ENCODE measurements at regions not wholly inside any gene's neighbourhood (a gene's known extent, or its start where the extent isn't known, plus 50 kb on each side); places are given as distances from the start of the nearest gene placed in this dataset.
"Not testable (repeated sequence)": the region's sequence is repeated elsewhere in the genome, so short reads cannot be mapped to it uniquely, and the experiment has no call there.

DNA sequence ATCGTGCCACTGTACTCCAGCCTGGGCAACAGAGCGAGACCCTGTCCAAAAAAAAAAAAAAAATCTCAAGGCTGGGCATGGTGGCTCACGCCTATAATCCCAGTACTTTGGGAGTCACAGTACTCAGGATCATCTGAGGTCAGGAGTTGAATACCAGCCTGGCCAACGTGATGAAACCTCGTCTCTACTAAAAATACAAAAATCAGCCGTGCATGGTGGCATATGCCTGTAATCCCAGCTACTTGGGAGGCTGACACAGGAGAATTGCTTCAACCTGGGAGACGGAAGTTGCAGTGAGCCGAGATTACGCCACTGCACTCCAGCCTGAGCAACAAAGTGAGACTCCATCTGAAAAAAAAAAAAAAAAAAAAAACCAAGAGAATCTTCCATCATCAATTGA is 165.1 kb upstream of the EEA1 start:
- H3K27me3 Mint-ChIP-seq, POLR2A ChIA-PET, H3K9me3 Mint-ChIP-seq, DNase-seq, H3K36me3 Mint-ChIP-seq, H3K4me3 Mint-ChIP-seq, ATAC-seq: not testable (repeated sequence)
- peaks cover 3 to 18% (median 10%) of the 10 kb centered on the region in 4 donors for H3K4me1 Mint-ChIP-seq
- H3K27ac Mint-ChIP-seq, result peak overlapping the region in 1 of 10 donors; percentile 18

DNA sequence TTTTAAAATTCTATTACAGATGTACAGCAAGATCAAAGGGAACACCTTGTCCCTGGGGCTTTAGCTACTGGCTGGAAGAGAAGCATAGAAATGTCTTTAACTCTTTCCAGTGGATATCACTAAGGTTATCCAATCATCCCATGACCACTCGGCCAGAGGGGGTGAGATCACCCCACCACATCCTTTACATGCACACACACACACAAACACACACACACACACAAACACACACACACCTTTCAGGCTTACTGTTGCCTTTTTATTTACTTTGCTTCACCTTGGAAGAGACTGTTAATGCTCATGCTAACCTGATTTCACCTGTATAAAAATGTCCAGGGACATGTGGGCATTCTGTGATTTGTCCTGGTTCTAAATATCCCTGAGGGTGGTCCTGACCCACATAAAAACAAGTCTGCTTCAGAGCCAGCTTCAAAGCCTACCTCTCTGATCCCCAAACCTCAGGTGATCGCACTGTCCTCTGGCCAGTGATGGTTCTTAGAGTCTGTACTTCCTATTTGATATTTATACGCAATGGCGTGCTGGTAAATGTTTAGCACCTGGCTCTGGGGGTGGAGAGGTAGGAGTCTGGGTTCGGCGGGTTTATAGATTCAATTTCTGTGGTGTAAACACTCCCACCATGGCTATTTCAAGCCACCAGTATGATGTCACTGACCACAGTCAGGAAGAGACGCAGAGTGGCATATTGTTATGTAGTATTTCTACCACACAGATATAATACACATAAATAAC is 166.1 kb upstream of the EEA1 start:
- no peak for ATAC-seq
- POLR2A ChIA-PET, result interaction anchor here (0.7 kb wide), 1 partner anchor 961 kb away, joined by 3 read pairs; no protein-coding TSS in a partner anchor
- Mint-ChIP-seq H3K4me3 (no peak overlapping the region), H3K36me3 (no peaks in the 10 kb centered on the region), H3K27me3 (peaks cover 0 to 6% (median 0%) of the 10 kb centered on the region in 5 donors), H3K27ac (no peak overlapping the region), H3K9me3 (no peaks in the 10 kb centered on the region), H3K4me1 (peaks cover 3 to 13% (median 8%) of the 10 kb centered on the region in 4 donors)
- DNase-seq, result no peak

- peaks cover 0 to 6% (median 0%) of the 10 kb centered on the region in 5 donors for H3K27me3 Mint-ChIP-seq
- no peak overlapping the region for H3K4me3 Mint-ChIP-seq
- no peaks in the 10 kb centered on the region for H3K9me3 Mint-ChIP-seq
- POLR2A ChIA-PET, result interaction anchor here (1.0 to 1.1 kb wide), 2 partner anchors 168 to 332 kb away, joined by 3 to 4 read pairs; partner anchors contain the start of gene EEA1
- H3K36me3 Mint-ChIP-seq, result no peaks in the 10 kb centered on the region
- ATAC-seq (no peak), DNase-seq (no peak)
- peaks cover 3 to 11% (median 6%) of the 10 kb centered on the region in 4 donors for H3K4me1 Mint-ChIP-seq
- H3K27ac Mint-ChIP-seq, result no peak overlapping the region
These were observed 168.3 kb upstream of the EEA1 start for GRCh38 chr12:93097417-93097816.

- ATAC-seq, result peak; percentile 81 to 87
- POLR2A ChIA-PET, result interaction anchor here (1.0 kb wide), 1 partner anchor 169 kb away, joined by 3 read pairs; the partner anchor contains the start of gene EEA1
- H3K4me1 Mint-ChIP-seq, result peaks cover 3 to 11% (median 6%) of the 10 kb centered on the region in 4 donors
These were observed 169.0 kb upstream of the EEA1 start for GRCh38 chr12:93098077-93098476.

GRCh38 chr12:93099792-93100191 is 170.7 kb upstream of the EEA1 start:
- no peak overlapping the region for H3K4me3 Mint-ChIP-seq
- H3K4me1 Mint-ChIP-seq, result peaks cover 3 to 11% (median 6%) of the 10 kb centered on the region in 4 donors
- POLR2A ChIA-PET, result no interaction called here
- ATAC-seq (no peak), DNase-seq (no peak)
- H3K36me3 Mint-ChIP-seq, result no peaks in the 10 kb centered on the region
- no peak overlapping the region for H3K27ac Mint-ChIP-seq
- H3K27me3 Mint-ChIP-seq, result peaks cover 0 to 6% (median 0%) of the 10 kb centered on the region in 5 donors
- H3K9me3 Mint-ChIP-seq, result no peaks in the 10 kb centered on the region

More at GRCh38 chr12:93098077-93098476, 169.0 kb upstream of the EEA1 start:
- Mint-ChIP-seq H3K27ac (peak overlapping the region in 2 of 10 donors; percentile 36 to 48), H3K9me3 (no peaks in the 10 kb centered on the region), H3K36me3 (no peaks in the 10 kb centered on the region), H3K4me3 (no peak overlapping the region), H3K27me3 (peaks cover 0 to 6% (median 0%) of the 10 kb centered on the region in 5 donors)
- DNase-seq, result peak; percentile 23 to 88 (median 66)

GRCh38 chr12:93100610-93101009 is 171.5 kb upstream of the EEA1 start:
- Mint-ChIP-seq H3K27me3 (no peaks in the 10 kb centered on the region), H3K4me3 (no peak overlapping the region), H3K9me3 (no peaks in the 10 kb centered on the region), H3K4me1 (peaks cover 3 to 7% (median 4%) of the 10 kb centered on the region in 4 donors), H3K27ac (no peak overlapping the region), H3K36me3 (no peaks in the 10 kb centered on the region)
- DNase-seq, result no peak
- POLR2A ChIA-PET, result no interaction called here
- ATAC-seq, result no peak

GRCh38 chr12:93101367-93101766 is 172.3 kb upstream of the EEA1 start:
- Mint-ChIP-seq H3K9me3 (no peaks in the 10 kb centered on the region), H3K4me3 (no peak overlapping the region), H3K36me3 (no peaks in the 10 kb centered on the region), H3K4me1 (peaks cover 3 to 7% (median 4%) of the 10 kb centered on the region in 4 donors), H3K27ac (no peak overlapping the region), H3K27me3 (no peaks in the 10 kb centered on the region)
- ATAC-seq (no peak), DNase-seq (no peak)
- POLR2A ChIA-PET, result no interaction called here

- POLR2A ChIA-PET, result no interaction called here
- ATAC-seq (no peak), DNase-seq (no peak)
- H3K27ac Mint-ChIP-seq, result no peak overlapping the region
- no peaks in the 10 kb centered on the region for H3K9me3 Mint-ChIP-seq
- peaks cover 3 to 7% (median 4%) of the 10 kb centered on the region in 4 donors for H3K4me1 Mint-ChIP-seq
- H3K36me3 Mint-ChIP-seq, result no peaks in the 10 kb centered on the region
- H3K27me3 Mint-ChIP-seq, result no peaks in the 10 kb centered on the region
- no peak overlapping the region for H3K4me3 Mint-ChIP-seq
These were observed 173.2 kb upstream of the EEA1 start for GRCh38 chr12:93102312-93102711.

DNA sequence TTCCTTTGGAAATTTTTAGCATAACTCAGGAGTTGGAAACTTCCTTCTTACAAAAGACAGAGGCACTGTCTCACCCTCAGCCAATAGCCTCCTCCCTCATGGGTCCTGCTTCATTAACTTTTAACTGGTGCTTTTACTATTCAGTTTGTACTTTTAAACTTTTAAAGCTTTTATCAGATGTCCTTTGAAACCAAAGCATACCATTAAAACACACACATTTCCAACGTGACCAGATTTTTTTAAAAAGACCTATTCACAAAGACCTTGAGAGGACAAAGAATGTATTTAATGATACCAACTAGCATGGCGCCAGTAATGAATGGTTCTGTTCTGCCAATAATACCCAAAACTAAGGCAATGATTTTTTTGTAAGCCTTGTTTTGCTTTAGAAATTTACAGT is 173.6 kb upstream of the EEA1 start:
- DNase-seq (no peak), ATAC-seq (no peak)
- H3K9me3 Mint-ChIP-seq, result no peaks in the 10 kb centered on the region
- H3K27me3 Mint-ChIP-seq, result no peaks in the 10 kb centered on the region
- no peak overlapping the region for H3K27ac Mint-ChIP-seq
- H3K4me1 Mint-ChIP-seq, result peaks cover 3 to 7% (median 4%) of the 10 kb centered on the region in 4 donors
- no peak overlapping the region for H3K4me3 Mint-ChIP-seq
- H3K36me3 Mint-ChIP-seq, result no peaks in the 10 kb centered on the region
- POLR2A ChIA-PET, result no interaction called here

DNA sequence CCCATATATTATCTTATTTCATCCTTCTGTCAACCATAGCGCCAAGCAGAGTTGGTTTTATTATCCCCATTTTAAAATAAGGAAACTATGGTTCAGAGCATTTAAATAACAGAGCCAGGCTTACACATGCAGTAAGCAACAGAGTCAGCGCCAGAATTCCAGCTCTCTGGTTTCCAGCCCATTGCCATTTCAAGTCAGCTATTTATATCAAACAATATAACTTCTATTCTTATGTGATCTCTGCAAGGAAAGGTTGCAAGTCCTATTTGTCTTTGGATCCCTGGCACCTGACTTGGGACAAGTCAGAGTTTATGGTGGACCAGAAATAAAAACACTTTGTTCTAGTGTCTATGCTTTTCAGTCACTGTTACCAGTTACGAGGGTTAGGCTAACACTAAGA is 174.1 kb upstream of the EEA1 start:
- no peaks in the 10 kb centered on the region for H3K36me3 Mint-ChIP-seq
- H3K4me3 Mint-ChIP-seq, result no peak overlapping the region
- POLR2A ChIA-PET, result no interaction called here
- no peaks in the 10 kb centered on the region for H3K9me3 Mint-ChIP-seq
- H3K27me3 Mint-ChIP-seq, result no peaks in the 10 kb centered on the region
- H3K27ac Mint-ChIP-seq, result no peak overlapping the region
- H3K4me1 Mint-ChIP-seq, result peaks cover 2 to 4% (median 3%) of the 10 kb centered on the region in 4 donors
- no peak for DNase-seq
- ATAC-seq, result no peak

DNA sequence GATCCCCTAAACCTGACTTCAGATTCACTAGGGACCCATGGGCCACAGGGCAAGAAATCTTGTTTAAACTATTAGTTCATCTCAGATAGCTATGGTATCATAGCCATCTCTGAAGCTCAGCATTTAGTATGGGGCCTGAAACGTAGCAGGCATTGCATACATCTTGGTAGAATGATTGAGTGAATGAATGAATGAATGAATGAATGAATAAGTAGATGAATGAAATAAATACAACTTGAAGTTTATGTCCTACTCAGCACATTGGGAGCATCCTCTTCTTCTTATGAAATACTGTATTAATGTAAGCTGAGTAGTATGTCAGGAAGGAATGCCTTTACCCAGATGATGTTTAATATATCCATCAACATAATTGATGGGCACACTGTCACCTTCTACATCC is 175.4 kb upstream of the EEA1 start:
- Mint-ChIP-seq H3K9me3 (no peaks in the 10 kb centered on the region), H3K27ac (no peak overlapping the region), H3K4me3 (no peak overlapping the region), H3K4me1 (no peaks in the 10 kb centered on the region), H3K27me3 (no peaks in the 10 kb centered on the region), H3K36me3 (no peaks in the 10 kb centered on the region)
- POLR2A ChIA-PET, result no interaction called here
- DNase-seq, result no peak
- no peak for ATAC-seq

GRCh38 chr12:93106910-93107309 is 177.8 kb upstream of the EEA1 start:
- H3K4me1 Mint-ChIP-seq, result no peaks in the 10 kb centered on the region
- H3K27ac Mint-ChIP-seq, result no peak overlapping the region
- POLR2A ChIA-PET, result interaction anchor here (0.7 kb wide), 1 partner anchor 307 kb away, joined by 6 read pairs; no protein-coding TSS in a partner anchor

GRCh38 chr12:93107514-93108312 is 178.6 kb upstream of the EEA1 start:
- POLR2A ChIA-PET, result no interaction called here
- H3K36me3 Mint-ChIP-seq, result no peaks in the 10 kb centered on the region
- no peak for DNase-seq
- H3K4me3 Mint-ChIP-seq, result no peak overlapping the region
- peaks cover 0 to 1% (median 0%) of the 10 kb centered on the region in 4 donors for H3K4me1 Mint-ChIP-seq
- ATAC-seq, result no peak
- peak overlapping the region in 1 of 10 donors; percentile 13 for H3K27ac Mint-ChIP-seq
- H3K27me3 Mint-ChIP-seq, result no peaks in the 10 kb centered on the region
- H3K9me3 Mint-ChIP-seq, result peaks cover 0 to 6% (median 0%) of the 10 kb centered on the region in 9 donors

More at GRCh38 chr12:93106910-93107309, 177.8 kb upstream of the EEA1 start:
- H3K4me3 Mint-ChIP-seq, result no peak overlapping the region
- no peak for DNase-seq
- H3K27me3 Mint-ChIP-seq, result no peaks in the 10 kb centered on the region
- H3K9me3 Mint-ChIP-seq, result no peaks in the 10 kb centered on the region
- H3K36me3 Mint-ChIP-seq, result no peaks in the 10 kb centered on the region
- no peak for ATAC-seq
